Tibial artery (tissue), 4 donors: ENCODE measurements at regions not wholly inside any gene's neighbourhood (a gene's known extent, or its start where the extent isn't known, plus 50 kb on each side); places are given as distances from the start of the nearest gene placed in this dataset.

Experiments
- DNase-seq, 2 donors: peaks; one replicate each; pipeline ENCODE4 v3.0.0-alpha.2; 2019
- H3K27ac ChIP-seq, 2 donors: fragments of 200-600 bp; sonication (generic) in 1 of 2; 1 replicate in 1 of 2; 2 replicates in 1 of 2; pipeline ENCODE4 v1.5.1; 2018 to 2019; ENCODE audit warnings: mild to moderate bottlenecking in 1 of 2
- H3K27me3 ChIP-seq, 2 donors: fragments of 200-600 bp; sonication (generic) in 1 of 2; one replicate each; pipeline versions ENCODE4 v1.5.1 to v1.6.0; 2016 to 2019
- H3K36me3 ChIP-seq, 3 donors: fragments of 200-600 bp; sonication (generic) in 2 of 3; one replicate each; pipeline ENCODE4 v1.5.1; 2016 to 2019; ENCODE audit warnings: mild to moderate bottlenecking in 2 of 3
- H3K4me1 ChIP-seq, 4 donors: fragments of 200-600 bp; sonication (generic) in 2 of 4; 1 replicate in 3 of 4; 2 replicates in 1 of 4; pipeline ENCODE4 v1.5.1; 2016 to 2019
- H3K4me3 ChIP-seq, 2 donors: fragments of 200-600 bp; sonication (generic) in 1 of 2; 1 replicate in 1 of 2; 2 replicates in 1 of 2; pipeline ENCODE4 v1.5.1; 2018 to 2019; ENCODE audit warnings: mild to moderate bottlenecking in 2 of 2
- H3K9me3 ChIP-seq, 3 donors: fragments of 200-600 bp; sonication (generic) in 1 of 3; one replicate each; pipeline ENCODE4 v1.5.1; 2016 to 2019
- intact Hi-C: fragments of 100-400 bp; cut with DNase I; formaldehyde crosslinking; loops from one replicate; pipeline ENCODE4 v1.15.0; 2023; ENCODE audit warnings: low total_unique reads
- TF ChIP-seq, protein P1 (sequence below), 2 experiments: fragments of 200-600 bp in 1 of 2; fragments of 450-650 bp in 1 of 2; IDR thresholded peaks; one replicate each; pipeline ENCODE4 v1.5.1; 2017 to 2019; ENCODE audit warnings: antibody characterized with exemption in 2 of 2, mild to moderate bottlenecking in 1 of 2, moderate library complexity in 1 of 2

DNA sequence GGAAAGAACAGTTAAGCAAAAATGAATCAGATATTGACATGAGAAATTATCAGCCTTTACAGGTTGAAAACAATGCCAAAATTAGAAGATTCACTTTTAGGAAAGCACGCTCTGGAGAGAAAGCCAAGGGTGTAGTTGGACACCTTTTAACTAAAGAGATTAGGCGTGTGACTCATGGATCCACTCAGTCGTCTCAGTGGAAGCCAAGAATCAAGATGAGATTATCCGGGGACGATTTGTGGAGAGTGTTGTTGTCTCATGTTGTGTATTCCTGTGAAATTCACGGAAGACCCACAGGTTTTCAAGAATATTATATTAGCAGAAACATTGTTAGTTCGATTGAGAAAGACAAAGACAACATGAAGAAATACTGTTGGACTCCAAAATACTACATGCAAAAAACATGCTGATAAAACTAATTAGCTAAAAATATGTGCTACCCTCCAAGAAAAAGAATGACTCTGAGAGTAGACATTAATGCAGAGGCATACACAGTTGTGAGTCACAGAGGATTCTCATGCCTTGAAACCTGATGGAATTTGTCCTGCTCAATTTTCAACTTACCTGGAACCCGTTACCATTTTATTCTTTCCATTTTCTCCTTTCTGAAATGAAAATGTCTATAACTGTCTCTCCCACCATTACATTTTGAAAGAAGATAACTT lies 192.1 kb upstream of the RND3 start:
- H3K4me1 ChIP-seq: no peaks in the 10 kb centered on the region
- intact Hi-C loops: no loop called here
- no peaks in the 10 kb centered on the region for H3K9me3 ChIP-seq
- DNase-seq: no peak
- H3K36me3 ChIP-seq: no peaks in the 10 kb centered on the region
- no peak overlapping the region for H3K27ac ChIP-seq
- H3K4me3 ChIP-seq: no peak overlapping the region
- TF ChIP-seq, protein P1, sequence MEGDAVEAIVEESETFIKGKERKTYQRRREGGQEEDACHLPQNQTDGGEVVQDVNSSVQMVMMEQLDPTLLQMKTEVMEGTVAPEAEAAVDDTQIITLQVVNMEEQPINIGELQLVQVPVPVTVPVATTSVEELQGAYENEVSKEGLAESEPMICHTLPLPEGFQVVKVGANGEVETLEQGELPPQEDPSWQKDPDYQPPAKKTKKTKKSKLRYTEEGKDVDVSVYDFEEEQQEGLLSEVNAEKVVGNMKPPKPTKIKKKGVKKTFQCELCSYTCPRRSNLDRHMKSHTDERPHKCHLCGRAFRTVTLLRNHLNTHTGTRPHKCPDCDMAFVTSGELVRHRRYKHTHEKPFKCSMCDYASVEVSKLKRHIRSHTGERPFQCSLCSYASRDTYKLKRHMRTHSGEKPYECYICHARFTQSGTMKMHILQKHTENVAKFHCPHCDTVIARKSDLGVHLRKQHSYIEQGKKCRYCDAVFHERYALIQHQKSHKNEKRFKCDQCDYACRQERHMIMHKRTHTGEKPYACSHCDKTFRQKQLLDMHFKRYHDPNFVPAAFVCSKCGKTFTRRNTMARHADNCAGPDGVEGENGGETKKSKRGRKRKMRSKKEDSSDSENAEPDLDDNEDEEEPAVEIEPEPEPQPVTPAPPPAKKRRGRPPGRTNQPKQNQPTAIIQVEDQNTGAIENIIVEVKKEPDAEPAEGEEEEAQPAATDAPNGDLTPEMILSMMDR (IDR thresholded peaks at IDR 0.05): no peak
- no peaks in the 10 kb centered on the region for H3K27me3 ChIP-seq

DNA sequence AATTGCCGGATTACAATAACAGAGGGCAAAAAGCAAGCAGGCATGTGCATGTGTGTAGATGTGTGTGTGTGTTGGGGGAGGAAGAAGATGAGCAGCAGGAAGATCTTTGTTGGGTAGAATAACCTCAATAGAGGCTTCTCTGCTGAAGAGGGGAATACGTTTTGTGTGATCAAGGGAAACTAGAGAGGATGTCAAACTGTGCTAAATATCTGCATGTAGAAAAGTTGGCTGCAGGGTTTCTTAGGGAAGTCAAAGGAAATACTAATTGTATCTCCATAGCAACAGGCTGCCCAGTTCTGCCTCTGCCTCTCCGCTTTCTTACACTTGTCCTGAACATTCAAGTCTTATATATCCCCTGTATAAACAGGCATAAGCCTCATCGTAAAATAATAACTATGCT lies 190.1 kb upstream of the RND3 start:
- intact Hi-C loops: no loop called here
- TF ChIP-seq, protein P1 (IDR thresholded peaks at IDR 0.05): no peak
- no peaks in the 10 kb centered on the region for H3K27me3 ChIP-seq
- no peak overlapping the region for H3K27ac ChIP-seq
- no peak for DNase-seq
- no peaks in the 10 kb centered on the region for H3K4me1 ChIP-seq
- H3K4me3 ChIP-seq: no peak overlapping the region
- H3K9me3 ChIP-seq: no peaks in the 10 kb centered on the region
- H3K36me3 ChIP-seq: no peaks in the 10 kb centered on the region

DNA sequence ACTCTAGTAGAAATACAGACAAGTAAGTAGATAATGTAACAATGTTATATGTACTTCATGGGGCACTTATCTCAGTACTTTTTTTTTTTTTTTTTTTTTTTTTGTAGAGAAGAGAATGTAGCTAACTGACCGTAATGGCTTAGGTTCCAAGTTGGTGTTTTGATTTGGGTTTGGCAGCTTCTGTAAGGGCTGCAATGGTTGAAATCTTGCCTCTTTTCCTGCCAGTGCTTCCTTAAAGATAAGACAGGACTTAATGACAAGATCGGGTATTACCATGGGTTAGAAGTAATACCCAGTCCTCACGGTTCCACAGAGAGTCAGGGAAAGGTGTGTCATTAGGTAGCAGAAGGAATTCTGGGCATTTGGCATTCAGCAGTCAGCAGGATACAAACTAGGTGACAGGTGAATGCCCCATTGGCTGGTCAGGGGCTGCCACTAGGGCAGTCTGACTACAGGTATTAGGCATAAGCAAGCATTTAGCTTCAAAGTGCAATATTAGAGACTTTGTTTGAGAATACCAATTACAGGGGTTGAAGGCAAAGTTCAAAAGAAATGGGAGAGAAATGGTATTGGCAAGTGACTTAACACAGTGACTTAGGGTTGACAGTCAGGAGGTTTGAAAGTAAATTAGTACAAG lies 189.4 kb upstream of the RND3 start:
- H3K27me3 ChIP-seq: no peaks in the 10 kb centered on the region
- H3K9me3 ChIP-seq: no peaks in the 10 kb centered on the region
- no peak for DNase-seq
- no peak overlapping the region for H3K27ac ChIP-seq
- intact Hi-C loops: no loop called here
- TF ChIP-seq, protein P1 (IDR thresholded peaks at IDR 0.05): no peak
- no peaks in the 10 kb centered on the region for H3K36me3 ChIP-seq
- H3K4me3 ChIP-seq: no peak overlapping the region
- H3K4me1 ChIP-seq: no peaks in the 10 kb centered on the region

DNA sequence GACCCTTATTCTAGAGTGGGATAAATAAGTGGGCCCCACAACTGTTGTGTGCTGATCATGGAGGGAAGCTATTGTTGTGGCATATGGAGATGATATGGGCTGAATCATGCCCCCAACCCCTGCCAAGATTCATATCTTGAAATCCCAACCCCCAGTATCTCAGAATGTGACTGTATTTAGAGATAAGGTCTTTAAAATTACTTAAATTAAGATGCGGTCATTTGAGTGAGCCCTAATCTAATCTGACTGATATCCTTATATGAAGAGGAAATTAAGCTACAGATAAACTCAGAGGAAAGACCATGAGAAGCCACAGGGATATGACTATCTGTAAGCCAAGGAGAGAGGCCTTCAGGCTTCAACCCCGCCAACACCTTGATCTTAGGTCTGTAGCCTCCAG lies 188.3 kb upstream of the RND3 start:
- no peak for DNase-seq
- Histone ChIP-seq H3K36me3 (no peaks in the 10 kb centered on the region), H3K9me3 (no peaks in the 10 kb centered on the region), H3K4me1 (no peaks in the 10 kb centered on the region), H3K27me3 (no peaks in the 10 kb centered on the region), H3K4me3 (no peak overlapping the region), H3K27ac (no peak overlapping the region)
- TF ChIP-seq, protein P1 (IDR thresholded peaks at IDR 0.05): no peak
- intact Hi-C loops: no loop called here

DNA sequence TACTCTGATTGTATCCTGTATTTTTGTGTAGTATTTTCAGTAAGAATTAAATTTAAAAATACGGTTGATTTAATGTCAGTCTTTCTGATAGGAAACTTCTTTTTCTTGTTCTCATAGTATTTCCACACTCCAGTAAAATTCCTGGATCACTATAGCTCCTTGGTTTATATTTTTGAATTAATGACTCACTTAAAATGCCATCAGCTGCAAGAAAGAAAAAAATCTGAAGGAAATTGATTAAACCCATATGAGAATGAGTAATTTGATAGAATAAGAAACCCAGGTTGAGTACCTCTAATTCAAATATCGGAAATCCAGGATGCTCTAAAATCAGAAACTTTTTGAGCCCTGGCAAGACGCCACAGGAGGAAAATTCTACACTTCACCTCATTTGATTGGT lies 186.8 kb upstream of the RND3 start:
- Histone ChIP-seq H3K4me1 (no peaks in the 10 kb centered on the region), H3K27me3 (no peaks in the 10 kb centered on the region), H3K4me3 (no peak overlapping the region), H3K36me3 (no peaks in the 10 kb centered on the region), H3K9me3 (no peaks in the 10 kb centered on the region), H3K27ac (no peak overlapping the region)
- intact Hi-C loops: no loop called here
- TF ChIP-seq, protein P1 (IDR thresholded peaks at IDR 0.05): no peak
- no peak for DNase-seq
